ENCODE measurements at regions not wholly inside any gene's neighbourhood (a gene's known extent, or its start where the extent isn't known, plus 50 kb on each side); places are given as distances from the start of the nearest gene placed in this dataset.

GRCh38 chr22:48822278-48823233, 1005.1 kb downstream of the BRD1 start:
- H3K27me3 ChIP-seq (ENCODE audit: control insufficient read depth, insufficient read depth, low read length) = no peaks in the 10 kb centered on the region
- Mint-ChIP-seq H3K9me3 (no peaks in the 10 kb centered on the region), H3K4me3 (no peak overlapping the region), H3K36me3 (no peaks in the 10 kb centered on the region), H3K27me3 (ENCODE audit: low read depth in 2 of 2) (peaks cover 5 to 7% of the 10 kb centered on the region in 2 donors), H3K4me1 (no peaks in the 10 kb centered on the region), H3K27ac (no peak overlapping the region)
- TF ChIP-seq CTCF (IDR thresholded peaks at IDR 0.05) = no peak
- no peaks in the 10 kb centered on the region for H3K9me3 ChIP-seq (ENCODE audit: control insufficient read depth, insufficient read depth, low read length)
- ATAC-seq (no peak), DNase-seq (peak in 1 of 2 donors; percentile 7)
- H3K4me3 ChIP-seq (ENCODE audit: low read length) = no peak overlapping the region
- WGBS (ENCODE audit: insufficient coverage) = 86% methylated on average over 19 of the region's 19 CpGs
- no peaks in the 10 kb centered on the region for H3K36me3 ChIP-seq (ENCODE audit: control insufficient read depth, insufficient read depth, low read length)
- no peak overlapping the region for H3K27ac ChIP-seq (ENCODE audit: low read length)
- no peaks in the 10 kb centered on the region for H3K4me1 ChIP-seq (ENCODE audit: control insufficient read depth, insufficient read depth, low read length)
- intact Hi-C loops (cut with micrococcal nuclease) = no loop called here

- H3K27me3 ChIP-seq (ENCODE audit: control insufficient read depth, insufficient read depth, low read length) = no peaks in the 10 kb centered on the region
- H3K9me3 Mint-ChIP-seq = no peaks in the 10 kb centered on the region
- H3K27ac Mint-ChIP-seq = no peak overlapping the region
- H3K27ac ChIP-seq (ENCODE audit: low read length) = no peak overlapping the region
- intact Hi-C loops (cut with micrococcal nuclease) = no loop called here
- H3K4me3 ChIP-seq (ENCODE audit: low read length) = no peak overlapping the region
- H3K4me1 Mint-ChIP-seq = no peaks in the 10 kb centered on the region
- no peak for ATAC-seq
- 95% methylated on average over 9 of the region's 10 CpGs for WGBS (ENCODE audit: insufficient coverage)
- no peak for TF ChIP-seq CTCF (IDR thresholded peaks at IDR 0.05)
- no peaks in the 10 kb centered on the region for H3K36me3 Mint-ChIP-seq
- H3K36me3 ChIP-seq (ENCODE audit: control insufficient read depth, insufficient read depth, low read length) = no peaks in the 10 kb centered on the region
- H3K4me3 Mint-ChIP-seq = no peak overlapping the region
- H3K27me3 Mint-ChIP-seq (ENCODE audit: low read depth in 2 of 2) = peaks cover 5 to 7% of the 10 kb centered on the region in 2 donors
- no peaks in the 10 kb centered on the region for H3K4me1 ChIP-seq (ENCODE audit: control insufficient read depth, insufficient read depth, low read length)
- no peaks in the 10 kb centered on the region for H3K9me3 ChIP-seq (ENCODE audit: control insufficient read depth, insufficient read depth, low read length)
- no peak for DNase-seq
Observed at GRCh38 chr22:48821727-48822126, 1005.9 kb downstream of the BRD1 start.

GRCh38 chr22:48821346-48821690, 1006.4 kb downstream of the BRD1 start:
- H3K36me3 ChIP-seq (ENCODE audit: control insufficient read depth, insufficient read depth, low read length) = no peaks in the 10 kb centered on the region
- no peak for TF ChIP-seq CTCF (IDR thresholded peaks at IDR 0.05)
- H3K4me1 Mint-ChIP-seq = no peaks in the 10 kb centered on the region
- no peak for ATAC-seq
- no peaks in the 10 kb centered on the region for H3K4me1 ChIP-seq (ENCODE audit: control insufficient read depth, insufficient read depth, low read length)
- no peaks in the 10 kb centered on the region for H3K9me3 ChIP-seq (ENCODE audit: control insufficient read depth, insufficient read depth, low read length)
- no peak overlapping the region for H3K27ac ChIP-seq (ENCODE audit: low read length)
- H3K4me3 ChIP-seq (ENCODE audit: low read length) = no peak overlapping the region
- peaks cover 5 to 8% of the 10 kb centered on the region in 2 donors for H3K27me3 Mint-ChIP-seq (ENCODE audit: low read depth in 2 of 2)
- H3K27ac Mint-ChIP-seq = no peak overlapping the region
- no peak overlapping the region for H3K4me3 Mint-ChIP-seq
- no peaks in the 10 kb centered on the region for H3K9me3 Mint-ChIP-seq
- intact Hi-C loops (cut with micrococcal nuclease) = no loop called here
- WGBS (ENCODE audit: insufficient coverage) = 82% methylated on average over 10 of the region's 10 CpGs
- no peak for DNase-seq
- H3K36me3 Mint-ChIP-seq = no peaks in the 10 kb centered on the region
- H3K27me3 ChIP-seq (ENCODE audit: control insufficient read depth, insufficient read depth, low read length) = no peaks in the 10 kb centered on the region
